ENCODE measurements at regions not wholly inside any gene's neighbourhood (a gene's known extent, or its start where the extent isn't known, plus 50 kb on each side); places are given as distances from the start of the nearest gene placed in this dataset.

DNA sequence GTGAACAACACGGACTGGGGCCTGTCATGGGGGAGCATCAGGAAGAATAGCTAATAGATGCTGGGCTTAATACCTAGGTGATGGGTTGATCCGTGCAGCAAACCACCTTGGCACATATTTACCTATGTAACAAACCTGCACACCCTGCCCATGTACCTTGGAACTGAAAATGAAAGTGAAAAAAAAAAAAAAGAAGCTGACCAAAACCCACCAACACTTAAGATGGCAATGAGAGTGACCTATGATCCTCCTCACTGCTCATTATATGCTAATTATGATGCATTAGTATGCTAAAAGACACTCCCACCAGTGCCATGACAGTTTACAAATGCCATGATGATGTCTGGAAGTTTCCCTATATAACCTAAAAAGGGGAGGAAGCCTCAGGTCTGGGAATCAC, 503.2 kb upstream of the CTSO start:
- no peak for DNase-seq (ENCODE audit: low read depth, low spot score)
- CTCF ChIA-PET = interaction anchor here (0.9 kb wide), 1 partner anchor 504 kb away, joined by 3 read pairs; no protein-coding TSS in a partner anchor
- no peak for FAIRE-seq

More for the DNA sequence above, 503.2 kb upstream of the CTSO start:
- H3K9me3 ChIP-seq (replicated peaks; ENCODE audit: control insufficient read depth, insufficient read depth, low read length) = no peaks in the 10 kb centered on the region
- H4K20me1 ChIP-seq (replicated peaks; ENCODE audit: control insufficient read depth, extremely low read depth, insufficient read depth, low read length) = no peaks in the 10 kb centered on the region
- no peak overlapping the region for H3K4me2 ChIP-seq (ENCODE audit: insufficient read depth, low read length)
- intact Hi-C loops (cut with micrococcal nuclease) = no loop called here
- TF ChIP-seq EZH2 (IDR thresholded peaks at IDR 0.05; ENCODE audit: borderline replicate concordance, low read depth, low read length, severe bottlenecking) (no peak), POLR2A (IDR thresholded peaks at IDR 0.05; ENCODE audit: low read depth, low read length) (no peak), CTCF (IDR thresholded peaks at IDR 0.05; ENCODE audit: extremely low read depth in 1 of 2, insufficient read depth in 1 of 2, low read depth in 1 of 2, low read length in 2 of 2) (no peak), JUN (IDR thresholded peaks at IDR 0.05; ENCODE audit: borderline replicate concordance, insufficient read depth, insufficient read length, low read depth) (no peak), MYC (IDR thresholded peaks at IDR 0.05; ENCODE audit: low read depth, low read length) (no peak), FOS (IDR thresholded peaks at IDR 0.05; ENCODE audit: borderline replicate concordance, insufficient read depth, low read length) (no peak), POLR2AphosphoS5 (IDR thresholded peaks at IDR 0.05; ENCODE audit: insufficient read depth, low read depth, low read length) (no peak), GATA2 (IDR thresholded peaks at IDR 0.05; ENCODE audit: insufficient read depth, insufficient read length, low read depth, low read length) (no peak), MAX (IDR thresholded peaks at IDR 0.05; ENCODE audit: insufficient read depth, insufficient read length) (no peak)
- no peaks in the 10 kb centered on the region for H3K4me1 ChIP-seq (ENCODE audit: control insufficient read depth, extremely low read depth, insufficient read depth, low read length)
- BruUV-seq (replicated peaks) = no TSS peak
- H3K79me2 ChIP-seq (ENCODE audit: control insufficient read depth, insufficient read depth, low read length) = no peaks in the 10 kb centered on the region
- H2AFZ ChIP-seq (ENCODE audit: low read depth, low read length) = no peak overlapping the region
- H3K27ac ChIP-seq (ENCODE audit: insufficient read depth, low read depth, low read length) = no peak overlapping the region
- H3K4me3 ChIP-seq (replicated peaks in 1 of 3; ENCODE audit: insufficient read depth in 1 of 3, low read depth in 1 of 3, low read length in 3 of 3) = no peak overlapping the region
- POLR2A ChIA-PET = no interaction called here
- H3K9ac ChIP-seq (replicated peaks; ENCODE audit: extremely low read depth, insufficient read depth, low read length) = no peak overlapping the region
- dilution Hi-C loops (cut with MboI; ENCODE audit: extremely low pct_ligation_motif_present, low sequenced_read_pairs) = no loop called here
- no peaks in the 10 kb centered on the region for H3K27me3 ChIP-seq (ENCODE audit: control insufficient read depth in 2 of 2, insufficient read depth in 2 of 2, low read length in 2 of 2)
- H3K9me1 ChIP-seq (replicated peaks; ENCODE audit: control insufficient read depth, extremely low read depth, insufficient read depth, low read length) = no peaks in the 10 kb centered on the region
- H3K36me3 ChIP-seq (ENCODE audit: control insufficient read depth in 2 of 2, extremely low read depth in 1 of 2, insufficient read depth in 2 of 2, low read length in 2 of 2) = no peaks in the 10 kb centered on the region

Data from endothelial cell of umbilical vein (primary cell).